Mesenchymal stem cell (in vitro differentiated cells and primary cell): ENCODE measurements at regions not wholly inside any gene's neighbourhood (a gene's known extent, or its start where the extent isn't known, plus 50 kb on each side); places are given as distances from the start of the nearest gene placed in this dataset.
"Not testable (repeated sequence)": the region's sequence is repeated elsewhere in the genome, so short reads cannot be mapped to it uniquely, and the experiment has no call there.

Experiments
- DNase-seq: peaks from one replicate; pipeline ENCODE4 v3.0.0-alpha.2; 2013
- H2AFZ ChIP-seq: one replicate; pipeline ENCODE4 v1.6.1; 2013; ENCODE audit warnings: low read depth, mild to moderate bottlenecking, control low read depth, inconsistent platforms, low read length, moderate library complexity
- H2AK5ac ChIP-seq: 2 replicates; pipeline ENCODE4 v1.6.1; 2013; ENCODE audit warnings: low read length, moderate library complexity, mild to moderate bottlenecking, inconsistent platforms; ENCODE audit not compliant: severe bottlenecking
- H2BK120ac ChIP-seq: one replicate; pipeline ENCODE4 v1.6.1; 2013; ENCODE audit warnings: low read depth, mild to moderate bottlenecking, inconsistent platforms, low read length, moderate library complexity
- H2BK12ac ChIP-seq, 2 experiments: one replicate each; pipeline ENCODE4 v1.6.1; 2013; ENCODE audit warnings: inconsistent platforms in 2 of 2, low read length in 2 of 2, mild to moderate bottlenecking in 2 of 2, moderate library complexity in 2 of 2, control low read depth in 1 of 2
- H2BK15ac ChIP-seq: one replicate; pipeline ENCODE4 v1.6.1; 2013; ENCODE audit warnings: mild to moderate bottlenecking, low read depth, inconsistent platforms; ENCODE audit not compliant: poor library complexity, severe bottlenecking
- H2BK5ac ChIP-seq: 2 replicates; pipeline ENCODE4 v1.6.1; 2013; ENCODE audit warnings: low read depth, mild to moderate bottlenecking, low read length, control low read depth, inconsistent platforms; ENCODE audit not compliant: poor library complexity, severe bottlenecking
- H3K14ac ChIP-seq, 2 experiments: one replicate each; pipeline ENCODE4 v1.6.1; 2013; ENCODE audit warnings: inconsistent platforms in 2 of 2, low read length in 2 of 2, control low read depth in 1 of 2, mild to moderate bottlenecking in 1 of 2, moderate library complexity in 1 of 2
- H3K18ac ChIP-seq, 2 experiments: one replicate each; pipeline ENCODE4 v1.6.1; 2013; ENCODE audit warnings: inconsistent platforms in 2 of 2, low read length in 2 of 2, control low read depth in 1 of 2, low read depth in 1 of 2, mild to moderate bottlenecking in 1 of 2
- H3K23ac ChIP-seq, 2 experiments: one replicate each; pipeline ENCODE4 v1.6.1; 2013; ENCODE audit warnings: inconsistent platforms in 2 of 2, low read length in 2 of 2, mild to moderate bottlenecking in 2 of 2, moderate library complexity in 2 of 2, control low read depth in 1 of 2
- H3K27ac ChIP-seq: 2 replicates; pipeline ENCODE4 v1.5.1; 2013; ENCODE audit warnings: mild to moderate bottlenecking, moderate library complexity, low read length, control low read depth, inconsistent platforms; ENCODE audit not compliant: poor library complexity, severe bottlenecking
- H3K27me3 ChIP-seq, 2 experiments: 2 replicates each; pipeline versions ENCODE4 v1.6.1 to v1.7.0; 2013; ENCODE audit warnings: low read length in 2 of 2, mild to moderate bottlenecking in 2 of 2, moderate library complexity in 2 of 2, control low read depth in 1 of 2, inconsistent platforms in 1 of 2; ENCODE audit not compliant: control insufficient read depth in 1 of 2, insufficient read depth in 1 of 2
- H3K36me3 ChIP-seq, 2 experiments: 2 replicates each; pipeline versions ENCODE4 v1.6.1 to v1.7.0; 2013; ENCODE audit warnings: low read length in 2 of 2, control low read depth in 1 of 2, inconsistent platforms in 1 of 2, low read depth in 1 of 2, mild to moderate bottlenecking in 1 of 2; ENCODE audit not compliant: insufficient read depth in 2 of 2, control insufficient read depth in 1 of 2
- H3K4ac ChIP-seq, 2 experiments: one replicate each; pipeline ENCODE4 v1.6.1; 2013; ENCODE audit warnings: inconsistent platforms in 2 of 2, low read length in 2 of 2, mild to moderate bottlenecking in 2 of 2, moderate library complexity in 2 of 2, control low read depth in 1 of 2, low read depth in 1 of 2
- H3K4me1 ChIP-seq: 2 replicates; pipeline ENCODE4 v1.6.1; 2013; ENCODE audit warnings: low read depth, low read length, control low read depth; ENCODE audit not compliant: control insufficient read depth, insufficient read depth
- H3K4me2 ChIP-seq: 2 replicates; pipeline ENCODE4 v1.6.1; 2013; ENCODE audit warnings: low read length, mild to moderate bottlenecking, inconsistent platforms; ENCODE audit not compliant: poor library complexity, severe bottlenecking
- H3K4me3 ChIP-seq, 2 experiments: 2 replicates each; pipeline versions ENCODE4 v1.5.1 to v1.7.0; 2013; ENCODE audit warnings: low read length in 2 of 2, mild to moderate bottlenecking in 2 of 2, control low read depth in 1 of 2, low read depth in 1 of 2; ENCODE audit not compliant: insufficient read depth in 1 of 2
- H3K79me1 ChIP-seq: replicated peaks from 2 replicates; pipeline ENCODE4 v1.6.1; 2013; ENCODE audit warnings: mild to moderate bottlenecking, control low read depth, low read length, inconsistent platforms; ENCODE audit not compliant: poor library complexity, severe bottlenecking
- H3K9ac ChIP-seq: 2 replicates; pipeline ENCODE4 v1.7.0; 2013; ENCODE audit warnings: mild to moderate bottlenecking, low read length, moderate library complexity
- H3K9me3 ChIP-seq: 2 replicates; pipeline ENCODE4 v1.7.0; 2013; ENCODE audit warnings: mild to moderate bottlenecking, low read length; ENCODE audit not compliant: control insufficient read depth
- H4K8ac ChIP-seq: one replicate; pipeline ENCODE4 v1.6.1; 2013; ENCODE audit warnings: inconsistent platforms, mild to moderate bottlenecking, low read length, moderate library complexity
- H4K91ac ChIP-seq: one replicate; pipeline ENCODE4 v1.6.1; 2013; ENCODE audit warnings: mild to moderate bottlenecking, low read length, inconsistent platforms
- WGBS: methylation state at CpG from one replicate; pipeline ENCODE4 v1.1.7; 2013; ENCODE audit warnings: mixed read lengths; 5-methylcytosine and 5-hydroxymethylcytosine counted together

- Histone ChIP-seq H2BK5ac (no peak overlapping the region), H3K36me3 (no peaks in the 10 kb centered on the region), H4K91ac (no peak overlapping the region), H3K14ac (no peak overlapping the region), H3K9ac (peak overlapping the region; percentile 68), H3K4ac (no peak overlapping the region), H2AFZ (no peak overlapping the region), H3K4me2 (no peak overlapping the region), H3K4me3 (peak overlapping the region in 1 of 2 experiments; percentile 5), H2BK15ac (no peak overlapping the region), H3K79me1 (no peaks in the 10 kb centered on the region), H4K8ac (no peak overlapping the region), H3K18ac (no peak overlapping the region), H2AK5ac (no peak overlapping the region), H3K4me1 (peaks cover 3% of the 10 kb centered on the region), H3K9me3 (no peaks in the 10 kb centered on the region), H2BK120ac (no peak overlapping the region), H3K23ac (no peak overlapping the region), H2BK12ac (no peak overlapping the region), H3K27ac (peak overlapping the region; percentile 64), H3K27me3 (no peaks in the 10 kb centered on the region)
- 0% methylated on average over 6 of the region's 9 CpGs for WGBS
- peak; percentile 99 for DNase-seq
Observed at GRCh38 chr3:153221748-153222162, 59.7 kb downstream of the RAP2B start.

- H2BK5ac ChIP-seq, H2BK15ac ChIP-seq, H3K18ac ChIP-seq, H3K9me3 ChIP-seq, H3K9ac ChIP-seq, H2AK5ac ChIP-seq, H3K23ac ChIP-seq, H2BK12ac ChIP-seq, H3K27ac ChIP-seq, H3K14ac ChIP-seq, H3K36me3 ChIP-seq, H3K4me3 ChIP-seq, H2BK120ac ChIP-seq, H4K8ac ChIP-seq, H4K91ac ChIP-seq, H3K4ac ChIP-seq, DNase-seq, H3K27me3 ChIP-seq, H2AFZ ChIP-seq, H3K4me1 ChIP-seq, H3K4me2 ChIP-seq, H3K79me1 ChIP-seq: not testable (repeated sequence)
- 37% methylated on average over 5 of the region's 5 CpGs for WGBS
Observed at GRCh38 chr3:153226877-153227276, 64.9 kb downstream of the RAP2B start.

DNA sequence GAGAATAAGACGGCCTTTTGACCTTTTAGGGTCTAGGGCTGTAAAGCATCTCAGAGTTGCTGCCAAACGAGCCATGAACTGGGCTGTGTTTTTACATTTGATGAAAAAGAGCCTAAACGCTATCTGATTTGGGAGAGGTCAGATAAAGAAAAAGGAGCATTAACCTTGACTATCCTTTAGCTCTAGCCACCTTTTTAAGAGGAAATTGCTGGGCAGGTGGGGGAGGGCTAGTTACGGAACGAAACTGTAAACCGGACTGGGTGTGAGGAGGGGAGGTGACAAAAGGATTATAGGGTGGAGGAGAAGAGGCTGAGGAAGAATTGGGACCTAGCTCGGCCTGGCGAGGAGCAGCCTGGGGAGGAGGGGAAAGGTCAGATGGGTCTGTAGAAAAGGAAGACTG, 68.4 kb downstream of the RAP2B start:
- WGBS: 66% methylated on average over 8 of the region's 8 CpGs
- not testable (repeated sequence) for H2BK15ac ChIP-seq

DNA sequence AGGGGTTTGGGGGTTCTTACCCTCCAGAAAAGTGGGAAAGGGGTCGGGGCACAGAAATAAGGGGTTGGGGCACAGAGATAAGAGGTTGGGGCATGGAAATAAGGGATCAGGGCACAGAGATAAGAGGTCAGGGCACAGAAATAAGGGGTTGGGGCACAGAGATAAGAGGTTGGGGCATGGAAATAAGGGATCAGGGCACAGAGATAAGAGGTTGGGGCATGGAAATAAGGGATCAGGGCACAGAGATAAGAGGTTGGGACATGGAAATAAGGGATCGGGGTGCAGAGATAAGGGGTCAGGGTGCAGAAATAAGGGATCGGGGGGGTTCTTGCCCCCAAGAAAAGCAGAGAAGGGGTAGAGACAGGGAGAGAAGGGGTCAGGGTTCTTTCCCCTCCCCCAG, 69.2 kb downstream of the RAP2B start:
- 91% methylated on average over 3 of the region's 3 CpGs for WGBS
- H3K9ac ChIP-seq: not testable (repeated sequence)

More for the DNA sequence above, 68.4 kb downstream of the RAP2B start:
- H3K9ac ChIP-seq, H3K4me3 ChIP-seq, H4K8ac ChIP-seq, H2BK120ac ChIP-seq, H3K79me1 ChIP-seq, H3K4me2 ChIP-seq, H3K4ac ChIP-seq, H3K18ac ChIP-seq, H3K14ac ChIP-seq, H2AFZ ChIP-seq, H3K9me3 ChIP-seq, H3K27me3 ChIP-seq, H3K27ac ChIP-seq, H2AK5ac ChIP-seq, H4K91ac ChIP-seq, DNase-seq, H3K4me1 ChIP-seq, H3K36me3 ChIP-seq, H3K23ac ChIP-seq, H2BK5ac ChIP-seq: not testable (repeated sequence)
- peak overlapping the region in 1 of 2 experiments; percentile 66 for H2BK12ac ChIP-seq

More for the DNA sequence above, 69.2 kb downstream of the RAP2B start:
- H4K91ac ChIP-seq, H4K8ac ChIP-seq, H2AK5ac ChIP-seq, DNase-seq, H2BK120ac ChIP-seq, H3K23ac ChIP-seq, H3K4me3 ChIP-seq, H3K27ac ChIP-seq, H3K4me2 ChIP-seq, H3K36me3 ChIP-seq, H3K79me1 ChIP-seq, H2BK12ac ChIP-seq, H3K27me3 ChIP-seq, H3K9me3 ChIP-seq, H2AFZ ChIP-seq, H3K4me1 ChIP-seq, H2BK15ac ChIP-seq, H2BK5ac ChIP-seq, H3K4ac ChIP-seq, H3K18ac ChIP-seq, H3K14ac ChIP-seq: not testable (repeated sequence)
